SH-SY5Y (cell line): ENCODE measurements at regions not wholly inside any gene's neighbourhood (a gene's known extent, or its start where the extent isn't known, plus 50 kb on each side); places are given as distances from the start of the nearest gene placed in this dataset.

Source experiments
- GATA2 ChIP-seq: IDR thresholded peaks from 2 replicates; pipeline ENCODE4 v1.6.1; 2011; ENCODE audit warnings: mild to moderate bottlenecking, low read depth, low read length
- GATA3 ChIP-seq: IDR thresholded peaks from 2 replicates; pipeline ENCODE4 v1.6.1; 2011; ENCODE audit warnings: low read depth, mild to moderate bottlenecking, low read length, moderate library complexity

DNA sequence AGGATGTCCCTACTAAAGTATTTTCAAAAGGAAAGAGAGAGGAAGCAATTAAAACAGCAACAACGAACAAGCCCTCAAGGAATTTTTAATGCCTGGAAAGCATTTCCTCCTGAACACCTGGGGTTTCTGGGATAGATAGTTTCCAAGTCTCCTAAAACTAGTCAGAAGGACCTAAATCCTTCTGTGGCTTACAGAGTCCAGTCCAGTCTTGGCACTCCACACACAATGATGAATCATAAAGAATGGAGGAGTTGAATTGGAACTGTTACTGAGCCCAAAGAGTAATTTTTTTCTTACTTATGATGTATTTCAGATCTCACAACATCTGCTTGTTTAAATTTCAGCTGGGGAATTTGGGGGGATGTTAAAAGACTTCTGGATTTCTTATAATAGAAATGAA lies 144.6 kb upstream of the SETBP1 start:
- no peak for TF ChIP-seq GATA3
- no peak for TF ChIP-seq GATA2
